ENCODE measurements at regions not wholly inside any gene's neighbourhood (a gene's known extent, or its start where the extent isn't known, plus 50 kb on each side); places are given as distances from the start of the nearest gene placed in this dataset.

GRCh38 chr13:89750371-89750770, 1597.1 kb upstream of the MIR17HG start:
- TF ChIP-seq CTCF (IDR thresholded peaks at IDR 0.05) = no peak
- no peak for TF ChIP-seq EP300 (IDR thresholded peaks at IDR 0.05; ENCODE audit: low read depth)
- TF ChIP-seq POLR2A (IDR thresholded peaks at IDR 0.05) = no peak
- TF ChIP-seq POLR2AphosphoS5 (IDR thresholded peaks at IDR 0.05) = no peak
